Gastroesophageal sphincter (tissue), 4 donors: ENCODE measurements at regions not wholly inside any gene's neighbourhood (a gene's known extent, or its start where the extent isn't known, plus 50 kb on each side); places are given as distances from the start of the nearest gene placed in this dataset.
"Not testable (repeated sequence)": the region's sequence is repeated elsewhere in the genome, so short reads cannot be mapped to it uniquely, and the experiment has no call there.

Source experiments
- ATAC-seq: fragments of 150-250 bp; one replicate; pipeline ENCODE4 v1.9.1; 2016; ENCODE audit warnings: mild to moderate bottlenecking, moderate library complexity
- H3K27ac ChIP-seq, 4 donors: fragments of 200-600 bp; sonication (generic) in 3 of 4; 1 replicate in 3 of 4; 2 replicates in 1 of 4; pipeline ENCODE4 v1.5.1; 2016 to 2019
- H3K27me3 ChIP-seq: fragments of 200-600 bp; sonication (generic); one replicate; pipeline ENCODE4 v1.5.1; 2019
- H3K36me3 ChIP-seq, 2 donors: fragments of 200-600 bp; sonication (generic); one replicate each; pipeline ENCODE4 v1.5.1; 2019; ENCODE audit warnings: control low read depth in 1 of 2
- H3K4me1 ChIP-seq, 3 donors: fragments of 200-600 bp; sonication (generic); 1 replicate in 2 of 3; 2 replicates in 1 of 3; pipeline ENCODE4 v1.5.1; 2016 to 2019; ENCODE audit warnings: control low read depth in 2 of 3
- H3K4me3 ChIP-seq, 2 donors: fragments of 200-600 bp; sonication (generic); one replicate each; pipeline ENCODE4 v1.5.1; 2019; ENCODE audit warnings: mild to moderate bottlenecking in 1 of 2, moderate library complexity in 1 of 2
- H3K9me3 ChIP-seq, 3 donors: fragments of 200-600 bp; sonication (generic); one replicate each; pipeline ENCODE4 v1.5.1; 2017 to 2019; ENCODE audit warnings: control low read depth in 2 of 3
- CTCF ChIP-seq, 4 experiments: fragments of 200-600 bp in 2 of 4; fragments of 450-650 bp in 2 of 4; sonication (generic) in 1 of 4; IDR thresholded peaks; one replicate each; pipeline ENCODE4 v1.5.1; 2017 to 2019; ENCODE audit warnings: antibody characterized with exemption in 4 of 4, mild to moderate bottlenecking in 2 of 4, moderate library complexity in 2 of 4
- EP300 ChIP-seq: sonication (generic); formaldehyde crosslinking; IDR thresholded peaks from one replicate; pipeline ENCODE4 v1.6.1; 2017; ENCODE audit warnings: antibody characterized with exemption, mild to moderate bottlenecking
- POLR2A ChIP-seq, 2 donors: fragments of 450-650 bp; IDR thresholded peaks; one replicate each; pipeline ENCODE4 v1.6.1; 2017; ENCODE audit warnings: antibody characterized with exemption in 2 of 2, mild to moderate bottlenecking in 2 of 2, moderate library complexity in 1 of 2
- POLR2AphosphoS5 ChIP-seq: sonication (generic); formaldehyde crosslinking; IDR thresholded peaks from one replicate; pipeline ENCODE4 v1.6.1; 2017; ENCODE audit warnings: antibody characterized with exemption
- WGBS, 2 donors: methylation state at CpG; one replicate each; pipeline ENCODE4 v1.1.5; 2018; ENCODE audit warnings: low coverage in 1 of 2; 5-methylcytosine and 5-hydroxymethylcytosine counted together

- 75% methylated on average over 2 of the region's 2 CpGs; no CpG with 5 or more reads in 1 of the 2 donors for WGBS, 2 donors
- no peaks in the 10 kb centered on the region for H3K36me3 ChIP-seq
- H3K4me3 ChIP-seq, result no peak overlapping the region
- TF ChIP-seq POLR2AphosphoS5 (no peak), CTCF (IDR thresholded peaks at IDR 0.05) (no peak), POLR2A (IDR thresholded peaks at IDR 0.05) (no peak), EP300 (no peak)
- peaks cover 5% of the 10 kb centered on the region for H3K27me3 ChIP-seq
- ATAC-seq, result no peak
- no peak overlapping the region for H3K27ac ChIP-seq
- H3K9me3 ChIP-seq, result no peaks in the 10 kb centered on the region
- no peaks in the 10 kb centered on the region for H3K4me1 ChIP-seq
Measured at GRCh38 chr14:106538201-106538600, 1011.8 kb downstream of the TMEM121 start.

DNA sequence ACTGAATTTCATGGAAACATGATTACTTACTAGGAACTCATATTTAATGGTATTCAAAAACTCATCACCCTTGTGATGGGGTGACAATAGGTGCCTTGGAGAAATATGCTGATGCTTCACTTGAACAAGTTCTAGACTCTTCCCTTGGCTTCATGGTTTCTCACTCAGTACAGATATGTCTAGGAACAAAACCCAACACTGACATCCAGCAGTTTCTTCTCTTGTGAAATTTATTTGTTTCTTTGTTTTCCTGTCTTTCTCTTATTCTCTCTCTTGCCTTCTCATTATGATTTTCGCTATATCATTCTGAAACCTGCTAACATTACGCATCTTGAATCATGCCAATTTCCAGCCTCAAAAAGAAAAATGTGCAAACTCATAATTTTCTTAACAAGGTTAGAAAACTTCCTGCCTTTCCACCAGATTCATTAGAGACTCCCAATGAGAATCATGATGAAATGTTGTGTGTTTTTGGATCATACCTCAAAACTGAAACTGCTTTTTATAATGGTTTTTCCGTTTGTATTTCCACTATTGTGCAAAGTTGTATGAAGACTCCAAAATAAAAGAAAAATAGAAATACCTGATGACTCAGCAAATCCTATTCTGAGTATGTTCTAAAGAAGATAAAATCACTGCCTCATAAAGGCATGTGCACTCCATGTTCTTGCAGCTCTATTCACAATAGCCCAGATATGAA lies 1021.5 kb downstream of the TMEM121 start:
- 47 to 68% methylated on average over 3 of the region's 3 CpGs for WGBS, 2 donors
- ATAC-seq, result no peak
- Histone ChIP-seq H3K9me3 (no peaks in the 10 kb centered on the region), H3K36me3 (no peaks in the 10 kb centered on the region), H3K27ac (no peak overlapping the region), H3K4me3 (no peak overlapping the region), H3K27me3 (no peaks in the 10 kb centered on the region), H3K4me1 (no peaks in the 10 kb centered on the region)
- TF ChIP-seq CTCF (IDR thresholded peaks at IDR 0.05) (no peak), EP300 (no peak), POLR2A (IDR thresholded peaks at IDR 0.05) (no peak), POLR2AphosphoS5 (no peak)

- Histone ChIP-seq H3K9me3 (no peaks in the 10 kb centered on the region), H3K36me3 (no peaks in the 10 kb centered on the region), H3K27me3 (no peaks in the 10 kb centered on the region), H3K4me3 (no peak overlapping the region), H3K4me1 (no peaks in the 10 kb centered on the region), H3K27ac (no peak overlapping the region)
- WGBS, 2 donors, result 100% methylated on average over 1 of the region's 1 CpG
- TF ChIP-seq POLR2AphosphoS5, result no peak
- TF ChIP-seq CTCF (IDR thresholded peaks at IDR 0.05), result no peak
- no peak for TF ChIP-seq EP300
- TF ChIP-seq POLR2A (IDR thresholded peaks at IDR 0.05), result no peak
- ATAC-seq, result no peak
Measured at GRCh38 chr14:106549064-106549463, 1022.7 kb downstream of the TMEM121 start.

DNA sequence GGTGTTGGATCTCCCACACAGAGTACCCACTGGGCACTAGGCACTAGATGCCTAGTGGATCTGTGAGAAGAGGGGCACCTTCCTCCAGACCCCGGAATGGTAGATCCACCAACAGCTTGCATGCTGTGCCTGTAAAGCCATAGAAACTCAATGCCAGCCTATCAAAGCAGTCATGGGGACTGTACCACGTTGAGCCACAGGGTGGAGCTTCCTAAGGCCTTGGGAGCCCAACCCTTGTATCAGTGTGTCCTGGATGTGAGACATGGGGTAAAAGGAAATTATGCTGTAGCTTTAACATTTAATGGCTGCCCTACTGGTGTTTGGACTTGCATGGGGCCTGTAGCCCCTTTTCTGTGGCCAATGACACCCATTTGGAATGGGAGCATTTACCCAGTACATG lies 1024.9 kb downstream of the TMEM121 start:
- no peak for ATAC-seq
- H3K36me3 ChIP-seq, result no peaks in the 10 kb centered on the region
- no peak overlapping the region for H3K4me3 ChIP-seq
- no peak overlapping the region for H3K27ac ChIP-seq
- no peak for TF ChIP-seq CTCF (IDR thresholded peaks at IDR 0.05)
- no peak for TF ChIP-seq POLR2AphosphoS5
- no peak for TF ChIP-seq EP300
- TF ChIP-seq POLR2A (IDR thresholded peaks at IDR 0.05), result no peak
- no peaks in the 10 kb centered on the region for H3K27me3 ChIP-seq
- no peaks in the 10 kb centered on the region for H3K9me3 ChIP-seq
- 0 to 44% methylated on average over 1 to 2 of the region's 2 CpGs for WGBS, 2 donors
- no peaks in the 10 kb centered on the region for H3K4me1 ChIP-seq

GRCh38 chr14:106556211-106556610 lies 1029.8 kb downstream of the TMEM121 start:
- H3K9me3 ChIP-seq, H3K36me3 ChIP-seq, ATAC-seq, H3K4me3 ChIP-seq, H3K4me1 ChIP-seq, H3K27ac ChIP-seq: not testable (repeated sequence)
- peaks cover 12% of the 10 kb centered on the region for H3K27me3 ChIP-seq
- WGBS, 2 donors, result 73 to 80% methylated on average over 5 to 8 of the region's 9 CpGs
